K562 (cell line): ENCODE measurements at regions not wholly inside any gene's neighbourhood (a gene's known extent, or its start where the extent isn't known, plus 50 kb on each side); places are given as distances from the start of the nearest gene placed in this dataset.

Experiments
- ASH1L ChIP-seq: fragments of 450-650 bp; IDR thresholded peaks from 2 replicates; pipeline ENCODE4 v1.6.1; 2018; ENCODE audit warnings: borderline replicate concordance, mild to moderate bottlenecking, low read depth; ENCODE audit not compliant: partially characterized antibody
- E2F3 ChIP-seq: fragments of 250-450 bp; sonication (Bioruptor Pico); IDR thresholded peaks from 2 replicates; pipeline ENCODE4 v1.4.0; 2020; ENCODE audit warnings: mild to moderate bottlenecking
- E2F4 ChIP-seq: sonication (generic); formaldehyde crosslinking; IDR thresholded peaks from 2 replicates; pipeline ENCODE4 v1.8.0; 2022; ENCODE audit warnings: mild to moderate bottlenecking, low read depth, missing genetic modification reagents
- ILF3 ChIP-seq: fragments of 450-650 bp; IDR thresholded peaks from 2 replicates; pipeline ENCODE4 v1.6.1; 2018; ENCODE audit warnings: antibody characterized with exemption, mild to moderate bottlenecking, moderate library complexity, borderline replicate concordance
- NUFIP1 ChIP-seq: fragments of 450-650 bp; IDR thresholded peaks from 2 replicates; pipeline ENCODE4 v1.6.1; 2018; ENCODE audit not compliant: partially characterized antibody
- RBM22 ChIP-seq: fragments of 200-400 bp; formaldehyde crosslinking; IDR thresholded peaks from 2 replicates; pipeline ENCODE4 v1.6.1; 2018; ENCODE audit warnings: low read length, low read depth; ENCODE audit not compliant: poor library complexity, severe bottlenecking
- SIN3A ChIP-seq, 2 experiments: fragments of 150-350 bp in 1 of 2; IDR thresholded peaks; 2 replicates each; pipeline ENCODE4 v1.6.1; 2011 to 2016; ENCODE audit warnings: borderline replicate concordance in 2 of 2, low read depth in 2 of 2, low read length in 2 of 2, mild to moderate bottlenecking in 2 of 2, moderate library complexity in 2 of 2; ENCODE audit not compliant: control insufficient read depth in 1 of 2
- TARDBP ChIP-seq: fragments of 450-650 bp; IDR thresholded peaks from 2 replicates; pipeline ENCODE4 v1.6.1; 2016
- TCF15 ChIP-seq: fragments of 250-450 bp; sonication (Bioruptor Pico); IDR thresholded peaks from 2 replicates; pipeline ENCODE4 v1.8.0; 2022; ENCODE audit warnings: moderate library complexity, mild to moderate bottlenecking, inconsistent platforms
- THRA ChIP-seq: fragments of 450-650 bp; IDR thresholded peaks from 2 replicates; pipeline ENCODE4 v1.6.1; 2017; ENCODE audit warnings: mild to moderate bottlenecking, moderate library complexity
- ZBTB40 ChIP-seq, 2 experiments: fragments of 450-650 bp in 1 of 2; sonication (generic) in 1 of 2; formaldehyde crosslinking in 1 of 2; IDR thresholded peaks; 2 replicates each; pipeline versions ENCODE4 v1.7.1 to v1.9.0; 2016 to 2022; ENCODE audit warnings: inconsistent platforms in 1 of 2, mild to moderate bottlenecking in 1 of 2, missing genetic modification reagents in 1 of 2
- ZFPM2 ChIP-seq: fragments of 250-450 bp; sonication (Bioruptor Pico); IDR thresholded peaks from 2 replicates; pipeline ENCODE4 v1.5.1; 2022; ENCODE audit warnings: mild to moderate bottlenecking
- ZNF384 ChIP-seq: IDR thresholded peaks from 2 replicates; pipeline ENCODE4 v1.6.1; 2012; ENCODE audit warnings: low read depth, low read length, improper control_type of control experiment

- TF ChIP-seq ZBTB40 (IDR thresholded peaks at IDR 0.05), result no peak
- TF ChIP-seq ZBTB40 (CRISPR knock-in tag; IDR thresholded peaks at IDR 0.05), result no peak
- no peak for TF ChIP-seq SIN3A (IDR thresholded peaks at IDR 0.05; ENCODE audit: borderline replicate concordance in 2 of 2, control insufficient read depth in 1 of 2, low read depth in 2 of 2, low read length in 2 of 2)
- no peak for TF ChIP-seq E2F3 (CRISPR knock-in tag)
- no peak for TF ChIP-seq THRA
- TF ChIP-seq TARDBP, result no peak; the same call in 1 of the 2 replicates
- no peak for TF ChIP-seq ASH1L
- TF ChIP-seq NUFIP1, result no peak
- no peak for TF ChIP-seq ILF3
- TF ChIP-seq ZNF384, result no peak
- no peak for TF ChIP-seq E2F4
- TF ChIP-seq ZFPM2 (CRISPR knock-in tag), result no peak
- no peak for TF ChIP-seq RBM22
- TF ChIP-seq TCF15, result no peak
These were observed 102.7 kb upstream of the CNKSR3 start (continued) for GRCh38 chr6:154613137-154613676.
